Stimulated activated CD4-positive, alpha-beta T cell treated with anti-CD3 and anti-CD28 coated beads, Interleukin-15, amount 100 ng/mL, for 48 hours (primary cell): ENCODE measurements at regions not wholly inside any gene's neighbourhood (a gene's known extent, or its start where the extent isn't known, plus 50 kb on each side); places are given as distances from the start of the nearest gene placed in this dataset.

Experiments
- DNase-seq, 2 donors: peaks; one replicate each; pipeline ENCODE4 v3.0.0-alpha.2; 2020; ENCODE audit warnings: low read depth in 2 of 2

- DNase-seq, result no peak
Observed at GRCh38 chr9:118751077-118751847, 618.0 kb downstream of the BRINP1 start.

- DNase-seq, result no peak
Observed at GRCh38 chr9:118751848-118752223, 617.4 kb downstream of the BRINP1 start.

- DNase-seq, result no peak
Observed at GRCh38 chr9:118761016-118761790, 608.0 kb downstream of the BRINP1 start.

DNA sequence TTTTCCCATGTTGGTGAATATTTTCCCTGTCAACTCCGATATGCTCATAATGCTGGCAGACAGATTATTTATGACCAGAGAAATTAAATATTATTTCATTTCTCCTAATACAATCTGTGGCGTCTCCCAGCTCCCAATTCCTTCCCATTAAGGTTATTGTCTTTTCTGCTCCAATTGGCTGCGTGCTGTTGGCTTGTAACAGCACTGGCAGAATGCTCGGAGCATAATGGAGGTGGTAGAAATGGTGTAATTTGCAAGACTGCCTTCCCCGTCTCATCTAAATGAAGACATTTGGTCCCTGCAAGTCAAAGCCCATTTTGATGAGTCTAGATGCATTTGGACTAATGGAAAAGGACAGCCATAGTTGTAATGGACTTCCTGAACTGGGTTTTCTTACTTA, 601.7 kb downstream of the BRINP1 start:
- DNase-seq, result no peak

DNA sequence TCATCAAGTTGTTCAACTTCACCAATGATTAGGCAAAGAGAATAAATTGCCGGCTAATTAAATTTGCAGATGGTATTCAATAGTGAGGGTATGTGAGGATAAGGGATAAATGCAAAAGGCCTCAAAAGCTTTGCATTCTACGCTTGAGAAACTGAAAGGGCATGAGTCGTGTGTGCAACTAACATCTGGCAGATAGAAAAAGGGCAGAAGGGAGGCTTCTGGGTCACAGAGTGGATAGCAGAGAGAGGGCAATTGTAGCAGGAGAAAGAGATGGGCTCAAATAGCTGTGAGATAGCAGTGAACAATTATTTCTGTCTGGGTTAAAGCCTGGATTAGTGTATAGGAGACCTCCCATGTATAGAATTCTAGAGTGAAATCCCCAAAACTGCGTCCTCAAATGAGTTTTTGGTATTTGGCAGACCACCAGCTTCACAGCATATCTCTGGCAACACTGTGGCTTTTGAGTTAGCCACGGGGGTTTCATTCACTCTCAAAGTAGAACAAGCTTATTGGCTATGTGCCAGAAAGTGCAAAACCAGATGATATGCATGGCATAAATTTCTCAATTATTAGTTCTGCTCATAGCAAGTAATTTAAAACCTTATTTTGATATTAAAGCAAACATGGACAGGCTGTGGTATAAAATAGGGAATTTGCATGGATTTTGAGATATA, 586.3 kb downstream of the BRINP1 start:
- no peak for DNase-seq

DNA sequence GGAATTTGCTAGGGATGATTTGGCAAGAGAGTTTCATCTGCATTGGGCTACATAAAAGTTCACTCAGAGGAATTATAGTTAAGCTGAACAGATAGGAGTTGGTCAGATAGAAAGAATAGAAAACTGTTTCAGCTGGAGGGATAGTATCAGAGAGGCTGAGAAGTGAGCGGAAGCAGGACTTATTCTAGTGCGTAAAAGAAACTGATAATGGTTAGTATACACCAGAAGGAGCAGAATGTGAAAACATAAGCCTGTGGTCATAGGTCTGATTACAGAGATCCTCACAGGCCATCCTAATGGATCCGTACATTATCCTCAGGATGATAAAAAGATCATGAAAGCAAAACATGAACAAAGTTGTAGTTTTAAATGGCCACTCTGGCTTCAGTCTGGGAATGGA, 585.2 kb downstream of the BRINP1 start:
- DNase-seq, result no peak

GRCh38 chr9:118785456-118785855, 583.8 kb downstream of the BRINP1 start:
- DNase-seq, result no peak

GRCh38 chr9:118786877-118787276, 582.4 kb downstream of the BRINP1 start:
- no peak for DNase-seq

GRCh38 chr9:118809160-118809625, 560.0 kb downstream of the BRINP1 start:
- no peak for DNase-seq

DNA sequence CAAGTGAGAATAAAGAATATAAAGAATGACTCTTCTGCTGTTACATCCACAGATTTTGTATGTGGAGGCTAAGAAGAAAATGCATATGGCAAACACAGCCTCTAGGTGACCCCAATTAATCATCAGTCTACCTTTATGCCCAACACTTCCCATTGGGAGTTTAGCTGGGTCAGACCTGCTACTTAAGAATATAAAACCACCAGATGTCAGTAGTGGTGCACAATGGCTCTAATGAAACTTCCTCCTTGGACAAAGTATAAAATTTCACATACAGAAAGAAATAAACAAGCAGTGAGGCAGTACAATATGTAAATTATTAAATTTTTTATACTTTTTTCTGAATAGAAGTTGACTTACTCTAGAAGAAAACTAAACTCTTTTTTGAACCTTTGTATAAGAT, 539.9 kb downstream of the BRINP1 start:
- DNase-seq, result no peak

- no peak for DNase-seq
Observed at GRCh38 chr9:118832371-118832770, 536.9 kb downstream of the BRINP1 start.

- DNase-seq, result no peak
Observed at GRCh38 chr9:118836891-118837290, 532.3 kb downstream of the BRINP1 start.

- no peak for DNase-seq
Observed at GRCh38 chr9:118871531-118871930, 497.7 kb downstream of the BRINP1 start.

DNA sequence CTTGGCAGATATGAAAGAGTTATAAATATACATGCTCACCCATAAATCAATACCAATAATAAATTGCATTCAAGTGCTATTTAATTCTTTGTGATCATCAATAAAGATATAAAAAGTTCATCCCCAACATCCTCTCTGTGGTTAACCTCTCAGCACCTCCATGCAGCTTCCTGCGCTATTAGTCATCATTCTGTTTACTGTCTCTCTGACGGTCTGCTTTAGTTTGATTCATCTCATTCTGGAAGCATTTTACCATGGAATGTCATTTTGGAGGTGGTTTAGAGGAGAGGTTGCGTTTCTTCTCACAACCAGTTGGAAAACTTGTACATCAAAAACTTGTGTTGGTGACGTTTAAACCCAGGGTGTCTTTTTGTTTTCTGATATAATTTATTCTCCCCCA, 486.6 kb downstream of the BRINP1 start:
- DNase-seq, result no peak

DNA sequence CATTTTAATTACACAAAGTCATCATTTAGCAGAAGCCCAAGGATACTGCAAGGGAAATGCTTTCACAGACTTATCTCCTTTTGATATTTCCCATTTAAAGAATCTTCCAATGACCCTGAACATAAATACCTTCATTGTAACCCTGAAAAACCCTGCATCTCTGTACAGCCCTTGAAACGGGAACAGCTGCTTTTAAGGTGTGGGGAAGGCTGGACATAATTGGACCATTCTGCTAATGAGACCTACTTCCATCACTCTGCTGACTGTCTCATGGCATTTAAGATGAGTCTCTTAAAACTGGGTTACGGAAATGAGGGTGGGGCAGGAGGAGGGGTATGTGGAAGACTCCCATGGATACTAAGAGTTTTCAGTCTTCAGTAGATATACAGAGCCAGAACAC, 485.8 kb downstream of the BRINP1 start:
- DNase-seq, result no peak

DNA sequence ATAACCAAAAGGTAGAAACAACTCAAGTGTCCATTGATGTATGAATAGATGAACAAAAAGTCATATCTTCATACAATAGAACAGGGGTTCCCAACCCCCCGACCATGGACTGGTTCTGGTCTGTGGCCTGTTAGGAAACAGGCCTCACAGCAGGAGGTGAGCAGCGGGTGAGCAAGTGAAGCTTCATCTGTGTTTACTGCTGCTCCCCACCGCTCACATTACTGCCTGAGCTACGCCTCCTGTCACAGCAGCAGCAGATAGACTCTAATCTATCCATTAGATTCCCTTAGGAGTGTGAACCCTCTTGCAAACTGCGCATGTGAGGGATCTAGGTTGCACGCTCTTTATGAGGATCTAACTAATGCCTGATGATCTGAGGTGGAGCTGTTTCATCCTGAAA, 478.0 kb downstream of the BRINP1 start:
- no peak for DNase-seq

DNA sequence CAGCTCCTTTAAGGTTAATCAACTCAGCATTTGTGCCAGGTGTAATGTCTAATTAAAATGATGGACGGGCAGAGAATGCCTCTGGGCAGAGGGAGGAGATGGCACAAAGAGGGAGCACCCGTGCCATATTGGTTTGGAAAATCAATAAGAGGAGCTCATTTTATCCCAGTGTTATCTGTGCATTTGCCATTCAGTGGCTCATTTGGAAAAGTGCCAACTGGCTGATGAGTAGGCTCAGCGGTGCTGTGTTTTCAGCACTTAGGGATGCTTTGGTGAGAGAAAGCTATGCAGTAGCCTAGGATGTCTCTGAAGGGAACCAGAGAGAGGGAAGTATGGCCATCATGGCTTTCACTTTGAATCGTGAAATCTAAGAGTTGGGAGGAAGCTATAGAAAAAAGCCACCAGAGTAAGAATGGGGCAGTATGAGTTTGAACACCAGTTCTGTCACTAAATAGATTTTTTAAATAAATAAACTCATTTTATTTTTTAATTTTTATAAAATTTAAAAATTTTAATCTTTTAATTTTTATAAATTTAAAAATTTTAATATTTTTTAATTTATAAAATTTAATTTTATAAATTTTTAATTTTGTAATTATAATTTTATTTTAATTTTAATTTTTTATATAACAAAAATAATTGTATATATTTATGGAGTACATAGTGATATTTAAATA, 472.8 kb downstream of the BRINP1 start:
- no peak for DNase-seq

DNA sequence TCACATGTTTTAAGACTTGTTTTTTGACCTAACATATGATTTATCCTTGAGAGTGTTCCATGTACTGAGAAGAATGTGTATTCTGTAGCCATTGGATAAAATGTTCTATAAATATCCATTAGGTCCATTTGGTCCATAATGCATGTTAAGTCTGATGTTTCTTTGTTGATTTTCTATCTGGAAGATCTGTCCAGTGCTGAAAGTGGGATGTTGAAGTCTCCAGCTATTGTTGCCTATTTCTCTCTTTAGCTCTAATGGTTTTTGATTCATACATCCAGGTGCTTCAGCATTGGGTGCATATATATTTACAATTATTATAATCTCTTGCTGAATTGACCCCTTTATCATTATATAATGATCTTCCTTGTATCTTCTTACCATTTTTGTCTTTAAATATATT, 451.1 kb downstream of the BRINP1 start:
- DNase-seq, result no peak

DNA sequence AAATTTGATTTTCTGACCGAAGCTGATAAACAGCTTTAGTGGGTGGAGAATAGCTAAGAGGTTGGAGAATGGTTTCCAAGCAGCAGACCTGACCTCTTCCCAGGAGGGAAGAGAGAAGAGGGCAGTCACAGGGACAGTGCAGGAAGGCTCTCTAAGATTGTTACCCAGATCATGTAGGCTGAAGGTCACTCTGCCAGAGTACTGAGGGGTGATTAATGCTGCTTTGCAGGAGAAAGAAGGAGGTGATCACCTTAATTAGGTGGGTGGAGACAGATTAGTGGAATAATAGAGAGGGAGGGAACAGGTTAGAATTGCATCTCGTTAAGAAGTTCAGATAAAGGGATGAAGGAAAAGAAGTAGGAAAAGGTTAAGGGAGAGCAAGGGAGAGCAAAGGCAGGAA, 440.5 kb downstream of the BRINP1 start:
- no peak for DNase-seq

DNA sequence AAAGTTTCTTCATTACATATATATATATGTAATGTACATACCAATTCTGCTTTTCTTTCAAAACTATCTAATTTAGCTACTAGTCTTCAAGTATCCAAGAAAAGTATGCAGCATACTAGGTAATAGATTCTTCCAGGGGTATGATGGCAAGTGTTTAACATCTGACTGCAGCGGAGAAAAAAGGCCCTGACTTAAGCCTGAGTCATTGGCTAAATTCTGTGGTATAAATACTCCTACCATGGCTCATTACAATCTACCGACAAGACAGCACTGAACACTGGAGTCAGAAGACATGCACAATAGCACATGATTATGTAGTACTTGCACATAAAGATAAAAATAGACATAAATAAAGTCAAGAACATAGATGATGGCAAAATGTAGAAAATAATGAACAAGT, 439.9 kb downstream of the BRINP1 start:
- no peak for DNase-seq

- no peak for DNase-seq
Observed at GRCh38 chr9:118931941-118932340, 437.3 kb downstream of the BRINP1 start.

DNA sequence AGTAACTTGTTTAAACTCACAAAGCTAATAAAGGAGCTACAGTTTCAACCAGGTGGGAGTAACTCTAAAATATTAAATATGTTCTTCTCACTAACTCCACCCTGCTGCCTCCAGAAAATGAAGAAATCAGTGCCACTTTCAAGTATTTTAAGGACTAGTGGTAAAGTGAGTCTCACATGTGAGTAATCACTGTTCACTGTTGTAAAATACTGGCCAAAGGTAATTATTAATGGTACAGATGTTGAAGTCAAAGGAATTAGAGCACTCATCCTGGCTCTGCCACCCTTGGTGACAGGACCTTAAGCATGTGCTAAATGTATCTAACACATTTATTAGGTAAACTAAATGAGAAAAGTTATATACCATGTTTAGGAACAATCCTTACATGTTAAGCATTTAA, 430.7 kb downstream of the BRINP1 start:
- no peak for DNase-seq
